ENCODE measurements at regions not wholly inside any gene's neighbourhood (a gene's known extent, or its start where the extent isn't known, plus 50 kb on each side); places are given as distances from the start of the nearest gene placed in this dataset.

GRCh38 chr9:95820074-95820473, 55.4 kb upstream of the ERCC6L2 start:
- no peak for TF ChIP-seq GATA2 (IDR thresholded peaks at IDR 0.05; ENCODE audit: low read depth, low read length)
- TF ChIP-seq GATA3 (IDR thresholded peaks at IDR 0.05; ENCODE audit: low read depth, low read length) = no peak

Measured in SH-SY5Y (cell line).